SK-N-SH (cell line): ENCODE measurements at regions not wholly inside any gene's neighbourhood (a gene's known extent, or its start where the extent isn't known, plus 50 kb on each side); places are given as distances from the start of the nearest gene placed in this dataset.

Experiments
- CTCF ChIA-PET: fragments of 300-600, 350-600 bp; formaldehyde crosslinking; extraction: SDS; loops from one replicate; lab custom pipeline; 2021; lab: Yijun Ruan, JAX
- POLR2A ChIA-PET: fragments of 350-600 bp; sonication (Branson Sonifier 250); formaldehyde crosslinking; extraction: SDS; loops from one replicate; lab custom pipeline; 2020; ENCODE audit warnings: antibody characterized with exemption, inconsistent platforms; lab: Yijun Ruan, JAX
- DNase-seq: peaks from one replicate; pipeline ENCODE4 v3.0.0; 2012
- H2AFZ ChIP-seq: fragments of 200-600 bp; sonication (generic); 2 replicates; pipeline ENCODE4 v1.8.1; 2016; ENCODE audit warnings: antibody characterized with exemption, mild to moderate bottlenecking, low read depth
- H3F3A ChIP-seq: fragments of 200-600 bp; sonication (generic); replicated peaks from 2 replicates; pipeline ENCODE3; 2016; ENCODE audit warnings: antibody characterized with exemption, mild to moderate bottlenecking; ENCODE audit not compliant: insufficient read depth
- H3K27ac ChIP-seq, 2 experiments: fragments of 200-500 bp in 1 of 2; fragments of 200-600 bp in 1 of 2; sonication (Bioruptor generic) in 1 of 2; sonication (generic), shearing (Covaris generic) in 1 of 2; 2 replicates each; pipeline versions ENCODE4 v1.5.1 to v1.6.1; 2014 to 2016; ENCODE audit warnings: low read depth in 2 of 2, inconsistent platforms in 1 of 2, low read length in 1 of 2, mild to moderate bottlenecking in 1 of 2, mixed read lengths in 1 of 2
- H3K27me3 ChIP-seq: fragments of 200-600 bp; sonication (generic), shearing (Covaris generic); 2 replicates; pipeline ENCODE4 v1.6.1; 2016; ENCODE audit warnings: mixed run types; ENCODE audit not compliant: insufficient read depth
- H3K36me3 ChIP-seq, 2 experiments: fragments of 200-500 bp in 1 of 2; fragments of 200-600 bp in 1 of 2; sonication (Bioruptor generic) in 1 of 2; sonication (generic) in 1 of 2; replicated peaks in 1 of 2; 2 replicates each; pipeline versions ENCODE3 to v1.5.1; 2014 to 2016; ENCODE audit warnings: low read length in 1 of 2, mild to moderate bottlenecking in 1 of 2; ENCODE audit not compliant: insufficient read depth in 2 of 2, control insufficient read depth in 1 of 2
- H3K4me1 ChIP-seq, 2 experiments: fragments of 200-500 bp in 1 of 2; fragments of 200-600 bp in 1 of 2; sonication (Bioruptor generic) in 1 of 2; sonication (generic), shearing (Covaris generic) in 1 of 2; 2 replicates each; pipeline versions ENCODE4 v1.5.1 to v1.6.1; 2014 to 2016; ENCODE audit warnings: low read depth in 1 of 2, low read length in 1 of 2, mixed run types in 1 of 2; ENCODE audit not compliant: insufficient read depth in 2 of 2, control insufficient read depth in 1 of 2
- H3K4me2 ChIP-seq: fragments of 200-600 bp; sonication (generic), shearing (Covaris generic); 2 replicates; pipeline ENCODE4 v1.6.1; 2017; ENCODE audit warnings: mixed run types
- H3K4me3 ChIP-seq, 2 experiments: fragments of 200-500 bp in 1 of 2; fragments of 200-600 bp in 1 of 2; sonication (Bioruptor generic) in 1 of 2; sonication (generic), shearing (Covaris generic) in 1 of 2; 2 replicates each; pipeline versions ENCODE4 v1.5.1 to v1.8.1; 2014 to 2016; ENCODE audit warnings: low read depth in 2 of 2, inconsistent platforms in 1 of 2, low read length in 1 of 2, mild to moderate bottlenecking in 1 of 2, mixed read lengths in 1 of 2, moderate library complexity in 1 of 2
- H3K79me2 ChIP-seq: fragments of 200-600 bp; sonication (generic); 2 replicates; pipeline ENCODE4 v1.8.1; 2017; ENCODE audit warnings: mild to moderate bottlenecking; ENCODE audit not compliant: insufficient read depth
- H3K9ac ChIP-seq: fragments of 200-600 bp; sonication (generic); 2 replicates; pipeline ENCODE4 v1.6.1; 2017; ENCODE audit warnings: mixed run types
- H3K9me2 ChIP-seq: fragments of 200-600 bp; sonication (generic); 2 replicates; pipeline ENCODE4 v1.6.1; 2017; ENCODE audit warnings: mixed run types
- H3K9me3 ChIP-seq: fragments of 200-600 bp; sonication (generic); 2 replicates; pipeline ENCODE4 v1.6.1; 2017; ENCODE audit warnings: mixed run types, mild to moderate bottlenecking, moderate library complexity
- H4K20me1 ChIP-seq: fragments of 200-600 bp; sonication (generic); 2 replicates; pipeline ENCODE4 v1.6.1; 2017; ENCODE audit warnings: mild to moderate bottlenecking, mixed run types; ENCODE audit not compliant: insufficient read depth
- CHD2 ChIP-seq: fragments of 150-350 bp; IDR thresholded peaks from 2 replicates; pipeline ENCODE4 v1.6.1; 2018; ENCODE audit warnings: low read length; ENCODE audit not compliant: partially characterized antibody
- CTCF ChIP-seq: fragments of 200-600 bp; sonication (generic); IDR thresholded peaks from 2 replicates; pipeline ENCODE4 v1.6.1; 2017; ENCODE audit warnings: antibody characterized with exemption, mild to moderate bottlenecking, moderate library complexity
- ELF1 ChIP-seq: IDR thresholded peaks from 2 replicates; pipeline ENCODE4 v1.4.0; 2012
- EP300 ChIP-seq, 2 experiments: IDR thresholded peaks; 2 replicates each; pipeline versions ENCODE4 v1.4.0 to v1.6.1; 2012; ENCODE audit warnings: borderline replicate concordance in 1 of 2, low read depth in 1 of 2, low read length in 1 of 2
- EZH2phosphoT487 ChIP-seq: fragments of 200-600 bp; sonication (generic); IDR thresholded peaks from 2 replicates; pipeline ENCODE4 v1.6.1; 2017; ENCODE audit warnings: low read depth, mixed run types, mild to moderate bottlenecking, antibody characterized with exemption, moderate library complexity, borderline replicate concordance
- GABPA ChIP-seq: IDR thresholded peaks from 2 replicates; pipeline ENCODE4 v1.4.0; 2012; ENCODE audit warnings: low read depth, mild to moderate bottlenecking
- IRF3 ChIP-seq: fragments of 150-350 bp; IDR thresholded peaks from 2 replicates; pipeline ENCODE4 v1.6.1; 2016; ENCODE audit warnings: mild to moderate bottlenecking, low read depth, low read length
- JUND ChIP-seq: IDR thresholded peaks from 2 replicates; pipeline ENCODE4 v1.4.0; 2012
- MAX ChIP-seq: IDR thresholded peaks from 2 replicates; pipeline ENCODE4 v1.4.0; 2012; ENCODE audit warnings: low read depth
- MEF2A ChIP-seq: IDR thresholded peaks from 2 replicates; pipeline ENCODE4 v1.4.0; 2012; ENCODE audit warnings: low read depth, borderline replicate concordance
- MXI1 ChIP-seq: IDR thresholded peaks from 2 replicates; pipeline ENCODE4 v1.6.1; 2012; ENCODE audit warnings: mild to moderate bottlenecking, low read depth, low read length, improper control_type of control experiment
- POLR2AphosphoS5 ChIP-seq: IDR thresholded peaks from 2 replicates; pipeline ENCODE4 v1.6.1; 2012; ENCODE audit warnings: low read depth, low read length
- RCOR1 ChIP-seq: fragments of 150-350 bp; IDR thresholded peaks from 2 replicates; pipeline ENCODE4 v1.6.1; 2017; ENCODE audit warnings: antibody characterized with exemption, low read length
- RFX5 ChIP-seq: IDR thresholded peaks from 2 replicates; pipeline ENCODE4 v1.6.1; 2012; ENCODE audit warnings: mild to moderate bottlenecking, improper control_type of control experiment, low read length
- RXRA ChIP-seq: IDR thresholded peaks from 2 replicates; pipeline ENCODE4 v1.4.0; 2012; ENCODE audit warnings: low read depth, mild to moderate bottlenecking, borderline replicate concordance
- SIN3A ChIP-seq: IDR thresholded peaks from 2 replicates; pipeline ENCODE4 v1.6.1; 2012; ENCODE audit warnings: low read depth, mild to moderate bottlenecking, low read length, moderate library complexity, borderline replicate concordance
- SMC3 ChIP-seq: IDR thresholded peaks from 2 replicates; pipeline ENCODE4 v1.6.1; 2012; ENCODE audit warnings: low read depth, low read length, improper control_type of control experiment
- TEAD4 ChIP-seq: IDR thresholded peaks from 2 replicates; pipeline ENCODE4 v1.4.0; 2012; ENCODE audit warnings: mild to moderate bottlenecking, borderline replicate concordance; ENCODE audit not compliant: insufficient read depth
- USF1 ChIP-seq: IDR thresholded peaks from 2 replicates; pipeline ENCODE4 v1.4.0; 2012; ENCODE audit warnings: low read depth, borderline replicate concordance
- YY1 ChIP-seq: IDR thresholded peaks from 2 replicates; pipeline ENCODE4 v1.4.0; 2012; ENCODE audit warnings: low read depth, mild to moderate bottlenecking
- ZBTB33 ChIP-seq: IDR thresholded peaks from 2 replicates; pipeline ENCODE4 v1.4.0; 2012; ENCODE audit warnings: low read depth, borderline replicate concordance
- WGBS: methylation state at CpG from one replicate; pipeline ENCODE4 v1.1.6; 2017; ENCODE audit warnings: low lambda C conversion rate; 5-methylcytosine and 5-hydroxymethylcytosine counted together

GRCh38 chr15:70297465-70298058, 199.8 kb upstream of the TLE3 start:
- no peak for DNase-seq
- H3K4me3 ChIP-seq = no peak overlapping the region
- no peaks in the 10 kb centered on the region for H3K9me3 ChIP-seq
- no peak overlapping the region for H3K9ac ChIP-seq
- H3K27ac ChIP-seq = no peak overlapping the region
- WGBS = 87% methylated on average over 6 of the region's 6 CpGs
- ChIA-PET CTCF (interaction anchor here (0.7 to 1.4 kb wide), 3 partner anchors 38 to 1266 kb away, joined by 3 to 4 read pairs (median 3); no protein-coding TSS in a partner anchor), POLR2A (no interaction called here)
- no peaks in the 10 kb centered on the region for H4K20me1 ChIP-seq
- H3K4me1 ChIP-seq = peaks cover 0 to 24% of the 10 kb centered on the region in 2 experiments; a peak in 2 of 4 replicates
- no peak overlapping the region for H2AFZ ChIP-seq
- no peaks in the 10 kb centered on the region for H3K27me3 ChIP-seq
- H3K79me2 ChIP-seq = no peaks in the 10 kb centered on the region
- TF ChIP-seq CHD2 (no peak), POLR2AphosphoS5 (no peak), SIN3A (no peak)
- H3K9me2 ChIP-seq = no peaks in the 10 kb centered on the region
- H3K36me3 ChIP-seq = no peaks in the 10 kb centered on the region
- no peaks in the 10 kb centered on the region for H3F3A ChIP-seq
- no peak overlapping the region for H3K4me2 ChIP-seq

- Histone ChIP-seq H3F3A (no peaks in the 10 kb centered on the region), H3K4me3 (no peak overlapping the region), H3K9ac (no peak overlapping the region), H3K36me3 (no peaks in the 10 kb centered on the region), H3K79me2 (no peaks in the 10 kb centered on the region), H3K9me2 (no peaks in the 10 kb centered on the region), H3K4me1 (peaks cover 0 to 38% of the 10 kb centered on the region in 2 experiments; a peak in 2 of 4 replicates)
- 100% methylated on average over 2 of the region's 3 CpGs for WGBS
- no peak for DNase-seq
- CTCF ChIA-PET = interaction anchor here (0.6 kb wide), 1 partner anchor 36 kb away, joined by 3 read pairs; no protein-coding TSS in a partner anchor
- TF ChIP-seq SIN3A = no peak
- no peak for TF ChIP-seq RFX5
- TF ChIP-seq RXRA = no peak
- TF ChIP-seq YY1 = no peak
- TF ChIP-seq POLR2AphosphoS5 = no peak
- no peak for TF ChIP-seq ELF1
- TF ChIP-seq JUND = no peak
- no peak for TF ChIP-seq GABPA
- TF ChIP-seq MAX = no peak
- no peak for TF ChIP-seq CTCF
- no peak for TF ChIP-seq MXI1
- no peak for TF ChIP-seq ZBTB33
- no peak for TF ChIP-seq TEAD4
- no peak for TF ChIP-seq USF1
- TF ChIP-seq MEF2A = no peak
- TF ChIP-seq EZH2phosphoT487 = no peak
- no peak for TF ChIP-seq EP300 (IDR thresholded peaks at IDR 0.05; ENCODE audit: borderline replicate concordance in 1 of 2, low read depth in 1 of 2, low read length in 1 of 2)
- no peak for TF ChIP-seq SMC3
- TF ChIP-seq IRF3 = no peak
- no peak for TF ChIP-seq RCOR1
- TF ChIP-seq, all 33 proteins: peak for 0
- H3K4me2 ChIP-seq = no peak overlapping the region
- no peaks in the 10 kb centered on the region for H3K9me3 ChIP-seq
- H2AFZ ChIP-seq = no peak overlapping the region
- POLR2A ChIA-PET = no interaction called here
- H4K20me1 ChIP-seq = no peaks in the 10 kb centered on the region
- peak overlapping the region in 1 of 2 experiments; percentile 81; a peak in 2 of 4 replicates for H3K27ac ChIP-seq
- no peaks in the 10 kb centered on the region for H3K27me3 ChIP-seq
These were observed 197.1 kb upstream of the TLE3 start for GRCh38 chr15:70294731-70295305.
